ENCODE measurements at regions not wholly inside any gene's neighbourhood (a gene's known extent, or its start where the extent isn't known, plus 50 kb on each side); places are given as distances from the start of the nearest gene placed in this dataset.

DNA sequence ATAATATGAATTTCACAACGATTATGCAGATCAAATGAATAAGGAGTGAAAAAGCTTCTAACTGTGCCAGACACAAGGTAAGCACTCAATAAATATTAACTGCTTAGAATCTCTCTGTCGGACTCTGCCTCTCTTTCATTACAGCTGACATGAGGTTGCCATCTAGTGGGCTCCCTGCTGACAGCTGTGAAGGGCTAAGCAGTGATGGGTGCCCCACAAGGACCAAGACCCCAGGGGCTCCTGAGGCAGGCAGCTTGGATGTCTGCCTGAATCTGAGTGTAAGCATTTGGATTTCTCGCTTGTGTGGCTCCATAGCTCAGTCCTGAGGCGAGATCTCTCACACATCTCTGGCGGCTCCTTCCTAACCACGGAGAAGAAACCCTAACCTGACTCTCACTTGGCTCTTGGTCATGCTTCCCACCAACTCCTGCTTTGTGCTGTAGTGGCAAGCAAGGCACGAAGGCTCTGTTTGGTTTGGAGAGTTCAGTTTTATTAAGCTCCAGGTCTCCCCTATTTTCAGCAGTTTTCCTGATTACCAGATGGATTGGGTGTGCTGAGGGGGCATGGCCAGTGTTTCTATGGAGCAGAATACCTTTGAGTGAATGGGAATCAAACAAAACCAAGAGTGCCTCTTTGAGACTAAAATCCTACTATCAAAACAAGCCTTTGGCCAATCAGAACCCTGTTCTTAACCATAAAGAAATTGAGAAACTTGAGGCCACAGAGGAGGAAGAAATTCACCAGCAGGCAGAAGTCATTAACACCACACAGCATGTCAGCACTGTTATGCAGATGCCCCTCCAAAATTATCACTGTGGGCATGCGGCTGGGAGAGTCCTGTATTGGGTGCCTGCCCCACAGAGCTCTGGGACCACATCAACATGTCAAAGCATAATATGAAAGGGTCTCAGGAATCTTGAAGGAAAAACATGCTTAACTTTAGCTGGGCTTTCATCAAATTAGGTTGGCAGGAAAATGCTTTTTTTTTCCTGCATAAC is 152.8 kb upstream of the NTM start:
- ATAC-seq: no peak
- DNase-seq (ENCODE audit: low read depth, low spot score): no peak
- H3K4me3 ChIP-seq (ENCODE audit: low read depth in 2 of 2, low read length in 2 of 2): no peak overlapping the region
- H3K27ac ChIP-seq (ENCODE audit: low read length): no peak overlapping the region
- BruUV-seq (replicated peaks): no TSS peak
- intact Hi-C loops (cut with micrococcal nuclease; ENCODE audit: unreplicated experiment) (loop anchor here (10.0 kb wide), 1 partner anchor 153 kb away; no protein-coding TSS in a partner anchor), in situ Hi-C loops (cut with HindIII; ENCODE audit: low pct_unique_long_range_greater_than_20kb, low sequenced_read_pairs) (no loop called here)
- no peaks in the 10 kb centered on the region for H3K4me1 ChIP-seq (ENCODE audit: control insufficient read depth, insufficient read depth, low read length)
- no peaks in the 10 kb centered on the region for H3K36me3 ChIP-seq (ENCODE audit: control insufficient read depth, insufficient read depth, low read length)
- POLR2A ChIA-PET: no interaction called here
- peaks cover 6% of the 10 kb centered on the region; the same call in 1 of the 2 replicates for H3K27me3 ChIP-seq (ENCODE audit: control insufficient read depth, insufficient read depth, low read length)
- CTCF ChIA-PET: no interaction called here
- no peaks in the 10 kb centered on the region for H3K9me3 ChIP-seq (ENCODE audit: control insufficient read depth, insufficient read depth, low read depth, low read length)
- TF ChIP-seq, protein P1, sequence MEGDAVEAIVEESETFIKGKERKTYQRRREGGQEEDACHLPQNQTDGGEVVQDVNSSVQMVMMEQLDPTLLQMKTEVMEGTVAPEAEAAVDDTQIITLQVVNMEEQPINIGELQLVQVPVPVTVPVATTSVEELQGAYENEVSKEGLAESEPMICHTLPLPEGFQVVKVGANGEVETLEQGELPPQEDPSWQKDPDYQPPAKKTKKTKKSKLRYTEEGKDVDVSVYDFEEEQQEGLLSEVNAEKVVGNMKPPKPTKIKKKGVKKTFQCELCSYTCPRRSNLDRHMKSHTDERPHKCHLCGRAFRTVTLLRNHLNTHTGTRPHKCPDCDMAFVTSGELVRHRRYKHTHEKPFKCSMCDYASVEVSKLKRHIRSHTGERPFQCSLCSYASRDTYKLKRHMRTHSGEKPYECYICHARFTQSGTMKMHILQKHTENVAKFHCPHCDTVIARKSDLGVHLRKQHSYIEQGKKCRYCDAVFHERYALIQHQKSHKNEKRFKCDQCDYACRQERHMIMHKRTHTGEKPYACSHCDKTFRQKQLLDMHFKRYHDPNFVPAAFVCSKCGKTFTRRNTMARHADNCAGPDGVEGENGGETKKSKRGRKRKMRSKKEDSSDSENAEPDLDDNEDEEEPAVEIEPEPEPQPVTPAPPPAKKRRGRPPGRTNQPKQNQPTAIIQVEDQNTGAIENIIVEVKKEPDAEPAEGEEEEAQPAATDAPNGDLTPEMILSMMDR (IDR thresholded peaks at IDR 0.05): peak; percentile 47
- no peak for TF ChIP-seq TCF7L2 (IDR thresholded peaks at IDR 0.05; ENCODE audit: low read depth, low read length)

DNA sequence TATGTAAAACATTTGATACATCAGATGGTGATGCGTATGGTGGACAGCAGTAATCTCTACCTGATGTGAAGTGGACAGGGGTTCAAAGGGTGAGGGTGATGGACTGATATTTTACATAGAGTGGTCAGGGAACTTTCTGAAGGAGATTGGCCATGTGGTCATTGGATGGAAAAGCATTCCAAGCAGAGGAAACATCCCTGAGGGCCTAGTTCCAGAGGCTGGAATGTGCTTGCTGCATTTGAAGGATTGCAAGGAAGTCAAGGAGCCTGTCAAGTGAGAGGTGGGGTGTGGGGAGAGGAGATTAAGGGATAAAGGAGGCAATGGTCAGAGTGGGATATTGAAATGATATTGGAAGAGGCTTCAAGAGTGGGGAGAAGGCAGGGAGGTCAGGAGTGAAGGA is 151.9 kb upstream of the NTM start:
- BruUV-seq (replicated peaks): no TSS peak
- intact Hi-C loops (cut with micrococcal nuclease; ENCODE audit: unreplicated experiment) (loop anchor here (10.0 kb wide), 1 partner anchor 154 kb away; no protein-coding TSS in a partner anchor), in situ Hi-C loops (cut with HindIII; ENCODE audit: low pct_unique_long_range_greater_than_20kb, low sequenced_read_pairs) (no loop called here)
- Histone ChIP-seq H3K4me3 (ENCODE audit: low read depth in 2 of 2, low read length in 2 of 2) (no peak overlapping the region), H3K9me3 (ENCODE audit: control insufficient read depth, insufficient read depth, low read depth, low read length) (no peaks in the 10 kb centered on the region), H3K27ac (ENCODE audit: low read length) (no peak overlapping the region), H3K4me1 (ENCODE audit: control insufficient read depth, insufficient read depth, low read length) (no peaks in the 10 kb centered on the region), H3K27me3 (ENCODE audit: control insufficient read depth, insufficient read depth, low read length) (peaks cover 6% of the 10 kb centered on the region; the same call in 1 of the 2 replicates), H3K36me3 (ENCODE audit: control insufficient read depth, insufficient read depth, low read length) (no peaks in the 10 kb centered on the region)
- no peak for DNase-seq (ENCODE audit: low read depth, low spot score)
- ChIA-PET POLR2A (no interaction called here), CTCF (no interaction called here)
- ATAC-seq: no peak
- TF ChIP-seq, protein P1 (IDR thresholded peaks at IDR 0.05): no peak
- TF ChIP-seq, protein P2, sequence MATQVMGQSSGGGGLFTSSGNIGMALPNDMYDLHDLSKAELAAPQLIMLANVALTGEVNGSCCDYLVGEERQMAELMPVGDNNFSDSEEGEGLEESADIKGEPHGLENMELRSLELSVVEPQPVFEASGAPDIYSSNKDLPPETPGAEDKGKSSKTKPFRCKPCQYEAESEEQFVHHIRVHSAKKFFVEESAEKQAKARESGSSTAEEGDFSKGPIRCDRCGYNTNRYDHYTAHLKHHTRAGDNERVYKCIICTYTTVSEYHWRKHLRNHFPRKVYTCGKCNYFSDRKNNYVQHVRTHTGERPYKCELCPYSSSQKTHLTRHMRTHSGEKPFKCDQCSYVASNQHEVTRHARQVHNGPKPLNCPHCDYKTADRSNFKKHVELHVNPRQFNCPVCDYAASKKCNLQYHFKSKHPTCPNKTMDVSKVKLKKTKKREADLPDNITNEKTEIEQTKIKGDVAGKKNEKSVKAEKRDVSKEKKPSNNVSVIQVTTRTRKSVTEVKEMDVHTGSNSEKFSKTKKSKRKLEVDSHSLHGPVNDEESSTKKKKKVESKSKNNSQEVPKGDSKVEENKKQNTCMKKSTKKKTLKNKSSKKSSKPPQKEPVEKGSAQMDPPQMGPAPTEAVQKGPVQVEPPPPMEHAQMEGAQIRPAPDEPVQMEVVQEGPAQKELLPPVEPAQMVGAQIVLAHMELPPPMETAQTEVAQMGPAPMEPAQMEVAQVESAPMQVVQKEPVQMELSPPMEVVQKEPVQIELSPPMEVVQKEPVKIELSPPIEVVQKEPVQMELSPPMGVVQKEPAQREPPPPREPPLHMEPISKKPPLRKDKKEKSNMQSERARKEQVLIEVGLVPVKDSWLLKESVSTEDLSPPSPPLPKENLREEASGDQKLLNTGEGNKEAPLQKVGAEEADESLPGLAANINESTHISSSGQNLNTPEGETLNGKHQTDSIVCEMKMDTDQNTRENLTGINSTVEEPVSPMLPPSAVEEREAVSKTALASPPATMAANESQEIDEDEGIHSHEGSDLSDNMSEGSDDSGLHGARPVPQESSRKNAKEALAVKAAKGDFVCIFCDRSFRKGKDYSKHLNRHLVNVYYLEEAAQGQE (IDR thresholded peaks at IDR 0.05; ENCODE audit: insufficient read depth in 1 of 2, low read depth in 2 of 2, low read length in 1 of 2): no peak
- TF ChIP-seq POLR2AphosphoS5 (IDR thresholded peaks at IDR 0.05; ENCODE audit: low read depth, low read length) (no peak), SIN3A (IDR thresholded peaks at IDR 0.05; ENCODE audit: borderline replicate concordance, insufficient read depth, low read depth, low read length) (no peak), TCF7L2 (IDR thresholded peaks at IDR 0.05; ENCODE audit: low read depth, low read length) (no peak)
